SHP77 (cell line): ENCODE measurements at regions not wholly inside any gene's neighbourhood (a gene's known extent, or its start where the extent isn't known, plus 50 kb on each side); places are given as distances from the start of the nearest gene placed in this dataset.

Source experiments
- DNase-seq, 2 experiments: peaks; one replicate each; lab custom pipeline; 2025; lab: John Stamatoyannopoulos, UW

DNA sequence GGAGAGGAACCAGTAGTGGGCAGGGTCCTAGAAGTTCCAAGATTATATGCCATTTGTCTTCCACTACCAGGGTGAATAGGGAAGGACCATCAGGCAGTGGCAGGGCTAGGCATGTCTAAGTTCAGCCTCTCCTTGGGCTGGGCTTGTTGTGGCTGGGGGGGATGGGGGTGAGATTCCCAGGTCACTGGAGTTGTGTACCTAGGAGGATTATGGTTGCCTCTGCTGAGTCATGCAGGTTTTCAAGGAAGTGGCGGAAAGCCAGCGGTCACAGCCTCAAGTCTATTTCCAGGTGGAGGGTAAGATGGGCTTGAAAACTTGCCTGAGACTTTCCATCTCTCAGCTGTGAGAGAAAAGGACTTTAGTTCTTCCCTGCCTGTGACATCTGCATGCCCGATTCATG is 1407.1 kb downstream of the SI start:
- DNase-seq = no peak

DNA sequence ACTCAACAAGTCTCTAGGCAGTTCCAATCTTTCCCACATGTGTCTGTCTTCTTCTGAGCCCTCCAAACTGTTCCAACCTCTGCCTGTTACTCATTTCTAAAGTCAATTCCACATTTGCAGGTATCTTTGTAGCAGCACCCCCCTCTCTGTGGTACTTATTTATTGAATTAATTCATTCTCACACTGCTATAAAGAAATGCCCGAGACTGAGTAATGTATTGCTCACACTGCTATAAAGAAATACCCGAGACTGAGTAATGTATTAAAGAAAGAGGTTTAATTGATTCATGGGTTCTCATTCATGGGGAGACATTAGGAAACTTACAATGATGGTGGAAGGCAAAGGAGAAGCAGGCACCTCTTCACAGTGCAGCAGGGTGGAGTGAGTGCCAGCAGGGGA is 1413.8 kb downstream of the SI start:
- no peak for DNase-seq

DNA sequence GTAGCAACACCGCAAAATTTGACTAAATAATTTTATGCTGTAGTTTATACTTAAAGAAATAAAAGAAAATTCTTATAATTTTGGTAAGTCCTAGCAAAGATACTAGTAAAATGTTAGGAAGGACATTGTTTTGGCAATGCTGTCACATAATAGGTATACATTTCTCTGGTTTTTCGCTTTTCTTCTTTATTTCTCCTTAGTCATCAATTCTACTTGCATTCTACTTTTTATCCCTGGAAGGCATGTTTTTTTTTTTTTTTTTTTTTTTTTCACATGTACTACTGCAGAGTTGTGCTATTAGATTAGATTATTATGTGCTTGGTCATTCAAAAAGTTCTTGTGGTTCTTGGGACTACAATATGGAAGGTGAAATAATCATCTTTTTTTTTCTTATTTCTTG is 1421.2 kb downstream of the SI start:
- no peak for DNase-seq

DNA sequence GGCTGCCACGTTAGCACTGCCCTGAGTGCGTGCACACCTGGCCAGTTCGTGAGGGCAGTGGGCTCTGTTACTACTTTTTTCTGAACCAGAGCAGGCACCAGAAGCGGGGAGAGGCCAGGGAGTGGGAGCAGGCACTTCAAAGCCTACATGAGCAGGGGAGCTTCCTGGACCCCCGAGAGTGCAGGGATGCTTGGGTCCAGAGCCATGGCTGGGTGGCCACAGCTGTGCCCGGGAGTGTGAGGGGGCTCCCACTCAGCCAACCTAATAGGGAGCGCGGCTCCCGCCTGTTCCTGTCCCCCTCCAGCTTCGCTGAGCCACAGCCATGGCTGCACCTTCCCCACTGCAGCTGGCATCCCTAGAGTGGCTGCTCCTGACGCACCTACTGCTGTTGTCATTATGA is 1423.3 kb downstream of the SI start:
- no peak for DNase-seq

DNA sequence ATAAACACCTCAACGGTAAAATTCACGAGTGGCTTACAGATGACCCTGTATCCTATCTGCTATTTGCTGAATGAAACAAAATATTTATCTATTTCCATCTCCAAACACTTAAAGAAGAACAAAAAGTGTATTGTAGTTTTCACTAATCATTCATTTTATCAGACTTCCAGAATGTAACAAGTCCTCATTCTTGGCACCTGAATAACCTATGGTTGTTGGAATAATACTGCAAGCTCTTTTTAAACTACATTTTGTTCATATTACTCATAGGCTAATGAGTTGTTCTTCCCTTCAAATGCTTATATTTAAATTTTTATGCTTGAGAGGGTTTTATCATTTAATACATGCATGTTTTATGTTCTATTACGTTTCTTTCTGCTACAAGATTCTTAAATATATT is 1434.1 kb downstream of the SI start:
- DNase-seq = no peak

DNA sequence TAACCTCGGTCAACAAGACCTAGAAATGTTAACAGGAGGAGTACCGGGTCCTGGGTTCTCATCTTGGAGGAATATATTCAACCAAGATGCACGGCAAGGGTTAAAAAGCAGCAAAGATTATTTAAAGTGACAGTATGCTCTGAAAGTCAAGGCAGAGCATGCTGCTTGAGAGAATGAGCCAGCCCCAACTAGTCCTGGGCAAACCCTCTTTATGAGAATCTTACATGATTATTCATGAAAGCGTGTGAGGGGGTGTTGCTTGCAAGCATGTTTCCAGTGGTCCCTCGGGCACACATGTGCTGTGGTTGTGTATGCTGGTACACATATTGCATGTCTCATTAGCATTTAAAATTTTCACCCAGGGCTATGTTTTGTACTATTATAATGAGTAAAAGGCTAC is 1445.6 kb downstream of the SI start:
- no peak for DNase-seq

DNA sequence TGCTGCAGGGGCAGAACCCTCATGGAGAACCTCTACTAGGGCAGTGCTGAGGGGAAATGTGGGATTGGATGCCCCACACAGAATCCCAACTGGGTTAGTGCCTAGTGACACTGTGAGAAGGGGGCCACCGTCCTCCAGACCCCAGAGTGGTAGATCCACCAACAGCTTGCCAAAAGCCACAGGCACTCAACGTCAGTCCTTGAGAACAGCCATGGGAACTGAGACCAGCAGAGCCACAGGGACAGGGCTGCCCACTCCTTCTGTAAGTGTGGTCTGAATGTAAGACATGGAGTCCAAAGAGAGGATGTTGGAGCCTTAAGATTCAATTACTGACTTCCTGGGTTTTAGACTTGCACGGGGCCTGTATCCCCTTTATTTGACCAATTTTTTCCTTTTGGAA is 1451.5 kb downstream of the SI start:
- DNase-seq = no peak

DNA sequence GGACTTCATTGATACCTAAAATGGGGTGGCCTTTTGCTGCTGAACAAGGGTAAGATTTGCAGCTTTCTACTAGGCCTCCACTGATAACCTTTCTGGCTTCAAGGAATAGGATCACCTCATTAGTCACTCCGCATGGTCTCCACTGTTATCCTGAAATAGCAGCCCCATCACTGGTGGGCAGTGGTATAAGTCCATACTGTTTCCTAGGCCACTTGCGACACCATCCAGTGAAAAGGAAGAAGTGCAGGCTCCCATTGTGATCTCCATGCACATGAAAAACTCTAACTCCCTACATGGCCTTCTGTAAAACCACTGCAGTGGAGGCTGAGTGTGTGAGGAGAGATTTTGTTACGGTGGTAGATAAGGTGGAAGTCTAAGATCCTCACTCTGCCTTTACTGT is 1455.9 kb downstream of the SI start:
- DNase-seq = peak; percentile 22 to 49

DNA sequence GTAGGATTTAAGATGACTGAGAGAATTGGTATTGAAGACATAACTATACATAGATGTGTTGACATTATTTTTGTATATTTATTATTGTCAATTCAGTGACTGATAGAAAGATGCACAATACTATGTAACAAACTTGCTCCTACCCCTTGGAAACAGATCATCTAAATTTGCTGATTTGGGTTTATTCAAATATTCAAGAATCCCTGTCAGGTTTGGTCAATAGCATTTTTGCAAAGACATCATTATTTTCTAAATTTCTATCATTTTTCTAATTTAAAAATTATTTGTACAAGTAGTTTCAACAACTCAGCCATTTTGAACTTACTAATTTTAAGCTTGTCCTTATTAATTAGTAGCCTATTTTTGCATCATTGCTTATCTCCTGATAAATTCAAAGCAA is 1463.4 kb downstream of the SI start:
- DNase-seq = no peak

DNA sequence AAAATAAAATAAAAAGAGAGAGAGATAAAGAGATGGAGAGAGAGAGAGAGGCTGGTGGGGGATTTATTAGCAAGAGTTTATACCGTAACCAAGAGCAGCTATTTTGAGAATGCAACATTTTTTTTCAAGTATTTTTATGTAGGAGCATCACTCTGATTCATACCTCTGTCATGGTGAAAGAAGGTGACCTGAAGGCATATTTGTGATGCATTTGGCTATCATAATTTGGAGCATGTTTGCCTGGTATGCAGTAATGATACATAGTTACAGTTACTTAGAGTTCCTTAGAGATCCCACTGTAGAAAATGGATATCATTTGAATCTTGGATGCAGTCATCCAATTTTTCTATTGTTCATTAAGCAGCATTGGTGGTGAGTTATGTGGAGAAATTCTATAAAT is 1472.4 kb downstream of the SI start:
- no peak for DNase-seq

DNA sequence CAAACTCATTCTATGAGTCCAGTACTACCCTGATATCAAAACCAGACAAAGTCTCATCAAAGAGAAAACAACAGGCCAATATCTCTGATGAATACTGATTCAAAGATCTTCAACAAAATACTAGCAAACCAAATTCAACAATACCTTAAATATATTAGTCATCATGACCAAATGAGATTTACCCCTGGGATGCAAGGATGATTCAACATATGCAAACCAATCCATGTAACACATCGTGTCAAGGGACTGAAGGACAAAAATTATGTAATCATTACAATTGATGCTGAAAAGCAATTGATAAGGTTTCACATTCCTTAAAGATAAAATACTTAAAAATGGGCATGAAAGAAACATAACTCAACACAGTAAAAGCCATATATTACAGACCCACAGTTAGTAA is 1476.9 kb downstream of the SI start:
- DNase-seq = no peak

DNA sequence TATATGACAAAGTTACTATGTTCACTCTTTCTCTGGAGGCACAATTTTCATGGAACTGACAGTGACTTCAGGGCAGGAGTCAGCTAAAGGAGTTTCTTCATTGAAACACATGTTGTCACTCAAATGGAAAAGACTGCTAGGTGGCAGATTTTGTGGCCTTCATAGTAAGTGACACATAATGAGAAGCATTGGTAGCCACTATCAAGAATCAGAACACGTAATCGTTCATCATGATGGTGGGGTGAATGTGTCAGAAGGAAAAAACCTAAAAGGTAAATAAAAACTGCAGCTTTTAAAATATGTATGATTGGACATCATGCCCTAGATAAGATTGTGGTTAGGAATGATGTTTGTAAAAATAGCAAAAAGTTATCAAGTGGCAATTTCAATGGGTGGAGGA is 1491.0 kb downstream of the SI start:
- no peak for DNase-seq

DNA sequence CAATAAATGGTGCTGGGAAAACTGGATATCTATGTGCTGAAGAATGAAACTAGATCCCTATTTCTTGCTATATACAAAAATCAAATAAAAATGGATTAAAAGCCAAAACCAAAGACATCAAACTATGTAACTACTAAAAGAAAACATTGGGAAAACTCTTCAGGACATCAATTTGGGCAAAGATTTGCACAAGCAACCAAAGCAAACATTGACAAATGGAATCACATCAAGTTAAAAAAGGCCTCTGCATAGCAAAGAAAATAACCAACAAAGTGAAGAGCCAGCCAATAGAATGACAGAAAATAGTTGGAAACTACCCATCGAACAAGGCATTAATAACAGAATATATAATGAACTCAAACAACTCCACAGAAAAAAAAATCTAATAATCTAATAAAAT is 1495.3 kb downstream of the SI start:
- DNase-seq = no peak

DNA sequence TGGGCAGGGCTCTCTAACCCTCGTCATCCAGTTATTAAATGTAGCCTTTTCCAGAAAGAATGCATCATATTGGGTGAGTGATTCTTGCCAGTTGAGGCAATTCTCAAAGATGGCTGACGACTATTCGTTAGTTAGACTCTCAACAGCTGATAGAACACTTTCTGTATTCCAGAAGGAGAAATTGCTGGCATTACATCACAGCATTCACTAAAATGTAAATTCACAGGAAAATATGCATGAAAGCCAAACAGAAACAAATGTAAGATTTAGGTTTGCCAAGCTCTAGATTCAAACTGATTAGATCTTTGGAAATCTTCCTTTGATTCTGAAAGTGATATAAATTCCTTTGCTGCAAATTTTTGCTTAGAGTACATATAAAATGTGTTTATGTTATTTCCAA is 1501.0 kb downstream of the SI start:
- no peak for DNase-seq

DNA sequence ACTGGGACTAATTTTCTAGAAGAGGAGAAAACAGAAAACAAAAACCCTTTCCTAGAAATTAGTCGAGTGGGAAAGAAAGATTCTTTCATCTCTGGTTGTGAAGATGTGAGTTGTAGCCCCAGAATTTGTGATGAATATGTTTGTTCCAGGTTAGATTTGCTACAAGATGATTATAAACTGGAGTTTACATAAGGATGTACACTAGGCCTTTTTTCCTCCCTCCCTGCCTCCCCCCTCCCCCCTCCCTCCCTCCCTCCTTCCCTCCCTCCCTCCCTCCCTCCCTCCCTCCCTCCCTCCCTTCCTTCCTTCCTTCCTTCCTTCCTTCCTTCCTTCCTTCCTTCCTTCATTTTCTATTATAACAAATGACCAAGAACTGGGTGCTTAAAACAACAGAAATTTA is 1502.0 kb downstream of the SI start:
- no peak for DNase-seq

DNA sequence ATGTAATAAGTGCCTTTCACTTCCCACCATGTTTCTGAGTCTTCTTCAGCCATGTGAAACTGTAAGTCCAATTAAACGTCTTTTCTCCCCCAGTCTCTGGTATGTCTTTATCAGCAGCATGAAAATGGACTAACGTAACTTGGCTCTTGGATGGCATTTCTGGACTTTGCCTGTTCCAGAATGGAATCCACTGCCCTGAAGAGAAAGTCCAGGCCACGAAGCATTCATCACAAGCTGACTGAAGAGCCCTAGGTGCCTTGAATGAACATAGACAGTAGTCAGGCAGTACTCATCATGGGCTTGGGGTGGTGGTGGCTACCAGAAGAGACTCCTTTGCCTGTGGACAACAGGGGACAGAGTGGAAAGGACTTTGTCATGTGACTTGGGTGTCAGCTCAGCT is 1505.0 kb downstream of the SI start:
- DNase-seq = no peak

DNA sequence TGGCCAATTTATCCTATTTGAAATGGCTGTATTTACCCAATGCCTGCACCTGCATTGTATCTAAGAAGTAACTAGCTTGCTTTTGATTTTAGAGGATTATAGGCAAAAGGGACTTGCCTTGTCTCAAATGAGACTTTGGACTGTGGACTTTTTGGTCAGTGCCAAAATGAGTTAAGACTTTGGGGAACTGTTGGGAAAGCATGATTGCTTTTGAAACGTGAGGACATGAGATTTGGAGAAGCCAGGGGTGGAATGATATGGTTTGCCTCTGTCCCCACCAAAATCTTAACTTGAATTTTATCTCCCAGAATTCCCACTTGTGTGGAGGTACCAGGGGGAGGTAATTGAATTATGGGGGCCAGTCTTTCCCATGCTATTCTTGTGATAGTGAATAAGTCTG is 1505.4 kb downstream of the SI start:
- DNase-seq = no peak

DNA sequence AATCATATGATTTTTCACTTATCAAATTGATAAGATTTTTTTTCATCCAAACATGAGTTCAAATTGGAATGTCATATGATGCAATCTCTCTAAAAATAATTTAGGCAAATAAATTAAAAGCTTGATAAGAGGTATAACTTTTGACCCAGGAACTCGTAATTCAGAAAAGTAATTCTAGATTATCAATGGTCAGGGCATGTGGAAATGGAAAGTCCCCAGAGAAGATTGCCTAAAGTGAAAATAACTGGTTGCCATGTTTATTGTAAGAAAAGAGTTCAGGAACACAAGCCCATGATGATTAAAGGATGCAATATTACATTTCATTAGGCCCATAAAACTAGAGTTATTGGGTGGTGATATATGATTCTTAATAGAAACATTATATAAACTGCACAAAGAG is 1514.8 kb downstream of the SI start:
- no peak for DNase-seq

DNA sequence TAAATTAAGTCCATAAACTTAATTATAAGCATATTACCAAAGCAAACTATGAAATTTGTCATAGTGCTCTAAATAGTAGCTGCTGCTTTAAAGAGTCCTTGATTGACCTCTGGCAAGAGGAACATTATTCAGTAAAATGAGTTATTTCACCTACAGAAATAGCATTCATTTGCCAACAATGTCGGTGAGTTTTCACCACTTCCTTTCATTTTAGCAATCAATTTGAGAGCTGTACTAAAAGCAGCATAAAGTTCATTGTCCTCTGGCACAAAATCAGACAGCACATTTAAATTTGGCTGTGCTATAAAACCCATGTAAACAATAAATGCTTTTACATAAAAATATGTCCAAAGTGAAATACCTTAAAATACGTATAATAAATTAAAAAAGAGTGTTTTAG is 1515.7 kb downstream of the SI start:
- DNase-seq = no peak

DNA sequence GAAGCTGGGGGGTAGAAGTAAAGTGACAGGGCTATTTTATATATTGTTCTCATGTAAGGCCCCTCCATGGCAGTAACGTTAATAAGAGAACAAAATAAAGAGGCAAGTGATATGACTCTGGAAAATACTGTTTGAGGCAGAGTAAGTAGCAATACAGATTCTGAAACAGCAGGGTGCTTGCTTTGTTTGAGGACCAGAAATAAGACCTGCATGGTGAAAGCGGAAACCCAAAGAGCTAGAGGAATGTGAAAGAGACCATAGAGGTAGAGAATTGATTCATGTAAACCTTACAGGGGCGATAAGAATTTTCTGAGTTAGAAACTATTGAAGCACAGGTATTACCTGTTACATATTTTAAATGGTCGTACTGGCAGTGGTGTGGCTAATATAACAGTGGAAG is 1517.1 kb downstream of the SI start:
- DNase-seq = no peak

DNA sequence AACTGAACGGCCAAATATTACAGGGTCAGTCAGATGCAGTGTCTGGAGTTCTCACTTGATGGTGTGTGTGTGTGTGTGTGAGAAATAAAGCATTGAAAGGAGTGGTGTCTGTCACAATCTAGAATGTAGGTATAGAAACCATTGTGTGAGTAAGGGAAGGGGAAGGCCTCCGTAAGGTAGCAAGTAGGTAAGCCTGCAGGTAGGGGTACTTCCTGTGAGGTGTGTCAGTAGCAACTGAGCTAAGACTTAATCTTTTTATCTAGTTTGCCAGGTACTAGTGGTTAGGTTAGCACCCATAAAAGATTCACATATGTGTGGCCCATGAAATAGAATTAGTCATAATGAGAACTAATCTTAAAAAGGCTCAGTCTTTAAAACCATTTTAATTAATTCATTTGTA is 1517.8 kb downstream of the SI start:
- DNase-seq = no peak

DNA sequence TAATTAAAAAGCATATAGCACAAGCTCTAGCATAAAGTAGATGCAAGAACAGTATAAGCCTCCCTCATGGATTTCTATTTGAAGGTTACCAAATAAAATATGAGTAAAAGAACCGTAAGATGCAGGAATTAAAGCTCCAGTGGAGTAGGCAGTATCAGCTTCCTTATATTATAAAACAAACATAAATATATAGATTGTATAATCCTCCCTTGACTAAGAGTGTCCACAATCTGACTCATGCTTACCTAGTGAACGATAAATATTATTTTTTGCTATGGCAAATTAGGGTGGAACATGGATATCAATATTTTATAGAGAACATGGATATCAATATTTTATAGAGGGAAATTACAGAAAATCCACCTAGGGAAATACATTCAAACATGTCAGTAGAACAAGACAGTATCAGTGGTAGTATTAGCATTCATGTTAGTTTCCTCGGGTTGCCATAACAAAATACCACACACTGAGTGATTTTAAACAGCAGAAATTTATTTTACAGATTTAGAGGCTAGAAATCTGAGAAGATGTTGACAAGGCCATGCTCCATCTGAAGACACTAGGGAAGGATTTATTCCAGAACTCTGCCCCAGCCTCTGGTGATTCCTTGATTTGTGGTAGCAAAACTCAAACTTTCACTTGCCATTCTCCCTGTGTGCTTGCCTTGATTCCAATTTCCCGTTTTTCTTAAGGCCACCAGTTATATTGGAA is 1521.3 kb downstream of the SI start:
- no peak for DNase-seq

DNA sequence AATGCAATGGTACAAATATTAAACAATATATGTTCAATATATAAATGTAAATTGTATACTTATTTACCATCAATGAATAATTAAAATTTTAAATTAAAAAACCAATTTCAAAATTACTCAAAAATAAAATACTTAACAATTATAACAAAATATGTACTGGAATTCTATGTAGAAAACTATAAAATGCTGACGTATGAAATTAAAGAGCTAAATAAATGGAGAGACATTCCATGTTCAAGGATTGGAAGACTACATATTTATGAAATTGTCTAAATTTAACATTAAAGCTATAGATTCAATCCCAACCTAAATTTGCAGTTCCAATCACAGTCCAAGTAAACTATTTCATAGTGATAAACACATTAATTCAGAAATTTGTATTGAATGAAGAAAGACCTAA is 1522.4 kb downstream of the SI start:
- DNase-seq = no peak

DNA sequence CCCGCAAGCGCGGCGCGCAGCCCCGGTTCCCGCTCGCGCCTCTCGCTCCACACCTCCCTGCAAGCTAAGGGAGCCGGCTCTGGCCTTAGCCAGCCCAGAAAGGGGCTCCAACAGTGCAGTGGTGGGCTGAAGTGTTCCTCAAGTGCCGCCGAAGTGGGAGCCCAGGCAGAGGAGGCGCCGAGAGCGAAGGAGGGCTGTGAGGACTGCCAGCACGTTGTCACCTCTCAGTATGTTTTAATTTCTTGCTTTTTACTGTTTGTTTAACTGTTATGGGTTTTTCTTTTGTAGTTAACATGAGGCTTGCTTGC is 1525.7 kb downstream of the SI start:
- no peak for DNase-seq
